Heart right ventricle (tissue), 16 donors: ENCODE measurements at regions not wholly inside any gene's neighbourhood (a gene's known extent, or its start where the extent isn't known, plus 50 kb on each side); places are given as distances from the start of the nearest gene placed in this dataset.
A peak's percentile ranks its signal among the peaks of the same experiment; 100 is the strongest.
"Not testable (repeated sequence)": the region's sequence is repeated elsewhere in the genome, so short reads cannot be mapped to it uniquely, and the experiment has no call there.

ENCODE experiments used
- ATAC-seq, 8 donors: fragments of 200-7000 bp; cut with Tn5 transposase; one replicate each; pipeline ENCODE4 v1.9.1; 2020; ENCODE audit warnings: mild to moderate bottlenecking in 8 of 8, moderate library complexity in 8 of 8, moderate number of reproducible peaks in 1 of 8
- DNase-seq, 2 donors: peaks; one replicate each; pipeline ENCODE4 v3.0.0-alpha.2; 2020
- H3K27ac ChIP-seq, 10 donors: fragments of 200-600 bp; sonication (generic) in 2 of 10; one replicate each; pipeline versions ENCODE4 v1.5.0 to v1.8.0; 2020 to 2022; ENCODE audit warnings: mild to moderate bottlenecking in 3 of 10
- H3K27me3 ChIP-seq, 7 donors: fragments of 200-600 bp; one replicate each; pipeline ENCODE4 v1.8.0; 2021 to 2022; ENCODE audit warnings: mild to moderate bottlenecking in 2 of 7
- H3K36me3 ChIP-seq, 9 donors: fragments of 200-600 bp; sonication (generic) in 1 of 9; one replicate each; pipeline versions ENCODE4 v1.5.0 to v1.8.0; 2020 to 2022; ENCODE audit warnings: mild to moderate bottlenecking in 2 of 9
- H3K4me1 ChIP-seq, 9 donors: fragments of 200-600 bp; sonication (generic) in 1 of 9; one replicate each; pipeline versions ENCODE4 v1.5.0 to v1.8.0; 2020 to 2022; ENCODE audit warnings: mild to moderate bottlenecking in 4 of 9
- H3K4me3 ChIP-seq, 10 donors: fragments of 200-600 bp; sonication (generic) in 2 of 10; one replicate each; pipeline versions ENCODE4 v1.5.0 to v1.8.0; 2020 to 2022; ENCODE audit warnings: mild to moderate bottlenecking in 7 of 10, moderate library complexity in 2 of 10
- H3K9me3 ChIP-seq, 11 donors: fragments of 200-600 bp in 10 of 11; sonication (generic) in 2 of 11; one replicate each; pipeline versions ENCODE4 v1.5.0 to v1.8.0; 2013 to 2022; ENCODE audit warnings: mild to moderate bottlenecking in 2 of 11, control low read depth in 1 of 11, moderate library complexity in 1 of 11
- CTCF ChIP-seq, 9 donors: fragments of 200-600 bp; sonication (generic) in 2 of 9; IDR thresholded peaks; one replicate each; pipeline versions ENCODE4 v1.5.0 to v1.8.0; 2021 to 2022; ENCODE audit warnings: antibody characterized with exemption in 9 of 9, mild to moderate bottlenecking in 5 of 9, moderate library complexity in 1 of 9
- WGBS, 2 donors: extraction: QIAGEN DNeasy Blood & Tissue Kit; methylation state at CpG; one replicate each; pipeline ENCODE4 v1.1.7; 2013; ENCODE audit warnings: inconsistent platforms in 1 of 2; 5-methylcytosine and 5-hydroxymethylcytosine counted together
- intact Hi-C, 10 donors: fragments of 100-400 bp; cut with DNase I; formaldehyde crosslinking; loops; one replicate each; pipeline versions ENCODE4 v1.11.1 to v1.14.2; 2022
- donor health status: Arrhythmogenic right ventricular cardiomyopathy.
- donor health status: ischemic (EF 13 %, LVEDD 7.1; RV severe dilation, severe dysfunction).
- donor health status: healthy with polysubstance abuse.
- donor health status: DM: no; HTN: yes; CAD: no.
- donor health status: DM: no; HTN: no; CAD: no.
- donor health status: ischemic (EF 25% LVEDD 6.9; RV normal size, moderate dysfunction).
- donor health status: ischemic (EF 25% LVEDD 5.7; RV mildly dilated, moderate dysfunction).
- donor health status: healthy.
- donor health status: DM: yes; HTN: yes; CAD: no.
- donor health status: Ischemic cardiomyopathy.
- donor health status: ischemic (EF 35%, LVEDD 5.7; RV mildly dilated, moderate dysfunction).
- donor health status: nonischemic (EF 11% LVEDD 7.7; RV severe dilation, severe dysfunction).
- donor health status: DM: yes; HTN: yes; CAD: no.
- donor health status: PGD.
- donor health status: ischemic (EF 29% LVEDD 5.4; RV normal size, mild dysfunction).
- donor health status: nonischemic (EF 23%, LVEDD 6.1; RV moderate dilation, normal function).

- TF ChIP-seq CTCF (IDR thresholded peaks at IDR 0.05), result no peak
- 42 to 44% methylated on average over 1 of the region's 1 CpG for WGBS, 2 donors
- intact Hi-C loops, result no loop called here
These were observed 59.3 kb downstream of the GPR88 start for GRCh38 chr1:100597061-100597741.

GRCh38 chr1:100597784-100598183, 59.8 kb downstream of the GPR88 start:
- peaks cover 0 to 13% (median 0%) of the 10 kb centered on the region in 9 donors for H3K4me1 ChIP-seq
- no peak for TF ChIP-seq CTCF (IDR thresholded peaks at IDR 0.05)

More at GRCh38 chr1:100597061-100597741, 59.3 kb downstream of the GPR88 start:
- Histone ChIP-seq H3K27me3 (no peaks in the 10 kb centered on the region), H3K4me3 (no peak overlapping the region), H3K36me3 (no peaks in the 10 kb centered on the region), H3K9me3 (peaks cover 0 to 25% (median 0%) of the 10 kb centered on the region in 11 donors), H3K4me1 (peaks cover 0 to 13% (median 0%) of the 10 kb centered on the region in 9 donors), H3K27ac (no peak overlapping the region)
- ATAC-seq (no peak), DNase-seq (no peak)

GRCh38 chr1:100600377-100600776, 62.4 kb downstream of the GPR88 start:
- DNase-seq, H3K27me3 ChIP-seq, ATAC-seq, H3K27ac ChIP-seq, H3K4me3 ChIP-seq, H3K36me3 ChIP-seq: not testable (repeated sequence)
- 86 to 91% methylated on average over 2 of the region's 2 CpGs for WGBS, 2 donors
- intact Hi-C loops, result loop anchor here in 4 of 10 donors (10.0 kb wide), 1 partner anchor 136 kb away; no protein-coding TSS in a partner anchor
- Histone ChIP-seq H3K4me1 (peaks cover 0 to 13% (median 0%) of the 10 kb centered on the region in 9 donors), H3K9me3 (peaks cover 0 to 46% (median 0%) of the 10 kb centered on the region in 11 donors)

More at GRCh38 chr1:100597784-100598183, 59.8 kb downstream of the GPR88 start:
- Histone ChIP-seq H3K27ac (no peak overlapping the region), H3K36me3 (no peaks in the 10 kb centered on the region), H3K9me3 (peaks cover 0 to 31% (median 0%) of the 10 kb centered on the region in 11 donors), H3K27me3 (no peaks in the 10 kb centered on the region), H3K4me3 (no peak overlapping the region)
- ATAC-seq (peak in 2 of 8 donors; percentile 29 to 42), DNase-seq (no peak)
- intact Hi-C loops, result no loop called here
- WGBS, 2 donors, result 21 to 26% methylated on average over 4 of the region's 4 CpGs

- not testable (repeated sequence) for DNase-seq, H3K27ac ChIP-seq, H3K27me3 ChIP-seq, ATAC-seq, H3K36me3 ChIP-seq, H3K4me3 ChIP-seq
- intact Hi-C loops, result loop anchor here in 4 of 10 donors (10.0 kb wide), 1 partner anchor 137 kb away; no protein-coding TSS in a partner anchor
- Histone ChIP-seq H3K9me3 (peaks cover 0 to 46% (median 0%) of the 10 kb centered on the region in 11 donors), H3K4me1 (peaks cover 0 to 12% (median 0%) of the 10 kb centered on the region in 9 donors)
- WGBS, 2 donors, result 88 to 90% methylated on average over 1 of the region's 1 CpG
These were observed 64.1 kb downstream of the GPR88 start for GRCh38 chr1:100602028-100602427.

GRCh38 chr1:100604372-100604771, 66.4 kb downstream of the GPR88 start:
- Histone ChIP-seq H3K4me1 (peaks cover 0 to 3% (median 0%) of the 10 kb centered on the region in 9 donors), H3K27me3 (no peaks in the 10 kb centered on the region), H3K9me3 (peaks cover 0 to 45% (median 0%) of the 10 kb centered on the region in 11 donors), H3K27ac (no peak overlapping the region), H3K4me3 (no peak overlapping the region), H3K36me3 (no peaks in the 10 kb centered on the region)
- TF ChIP-seq CTCF (IDR thresholded peaks at IDR 0.05), result no peak
- no peak for DNase-seq
- WGBS, 2 donors, result 81% methylated on average over 1 of the region's 1 CpG
- intact Hi-C loops, result loop anchor here in 4 of 10 donors (10.0 kb wide), 1 partner anchor 140 kb away; no protein-coding TSS in a partner anchor
- ATAC-seq, result no peak
